ENCODE measurements at regions not wholly inside any gene's neighbourhood (a gene's known extent, or its start where the extent isn't known, plus 50 kb on each side); places are given as distances from the start of the nearest gene placed in this dataset.
A peak's percentile ranks its signal among the peaks of the same experiment; 100 is the strongest.

GRCh38 chr15:25947323-25948314 lies 84.5 kb upstream of the ATP10A start:
- DNase-seq: no peak

GRCh38 chr15:25946241-25946805 lies 83.2 kb upstream of the ATP10A start:
- DNase-seq: no peak

- no peak for DNase-seq
Observed at GRCh38 chr15:25944386-25944785, 81.3 kb upstream of the ATP10A start.

GRCh38 chr15:25943831-25944230 lies 80.7 kb upstream of the ATP10A start:
- DNase-seq: no peak

- no peak for DNase-seq
Observed at GRCh38 chr15:25939122-25939521, 76.0 kb upstream of the ATP10A start.

GRCh38 chr15:25937796-25938195 lies 74.7 kb upstream of the ATP10A start:
- no peak for DNase-seq

- no peak for DNase-seq
Observed at GRCh38 chr15:25936004-25936403, 72.9 kb upstream of the ATP10A start.

GRCh38 chr15:25933456-25934158 lies 70.5 kb upstream of the ATP10A start:
- peak; percentile 83 for DNase-seq

- DNase-seq: no peak
Observed at GRCh38 chr15:25932696-25933095, 69.6 kb upstream of the ATP10A start.

- no peak for DNase-seq
Observed at GRCh38 chr15:25931851-25932250, 68.7 kb upstream of the ATP10A start.

GRCh38 chr15:25930931-25931330 lies 67.8 kb upstream of the ATP10A start:
- DNase-seq: no peak

Measured in right forelimb (tissue), 1 donor.